DND-41 (cell line): ENCODE measurements at regions not wholly inside any gene's neighbourhood (a gene's known extent, or its start where the extent isn't known, plus 50 kb on each side); places are given as distances from the start of the nearest gene placed in this dataset.

Experiments used
- EZH2 ChIP-seq: IDR thresholded peaks from 3 replicates; pipeline ENCODE4 v1.6.1; 2012; ENCODE audit warnings: borderline replicate concordance, low read depth, mild to moderate bottlenecking, moderate library complexity, low read length, inconsistent platforms; ENCODE audit not compliant: severe bottlenecking
- TF ChIP-seq, protein P1 (sequence below): IDR thresholded peaks from 2 replicates; pipeline ENCODE4 v1.5.1; 2012; ENCODE audit warnings: borderline replicate concordance, low read length, moderate library complexity, mild to moderate bottlenecking; ENCODE audit not compliant: poor library complexity, severe bottlenecking; ENCODE audit errors: extremely low read depth

DNA sequence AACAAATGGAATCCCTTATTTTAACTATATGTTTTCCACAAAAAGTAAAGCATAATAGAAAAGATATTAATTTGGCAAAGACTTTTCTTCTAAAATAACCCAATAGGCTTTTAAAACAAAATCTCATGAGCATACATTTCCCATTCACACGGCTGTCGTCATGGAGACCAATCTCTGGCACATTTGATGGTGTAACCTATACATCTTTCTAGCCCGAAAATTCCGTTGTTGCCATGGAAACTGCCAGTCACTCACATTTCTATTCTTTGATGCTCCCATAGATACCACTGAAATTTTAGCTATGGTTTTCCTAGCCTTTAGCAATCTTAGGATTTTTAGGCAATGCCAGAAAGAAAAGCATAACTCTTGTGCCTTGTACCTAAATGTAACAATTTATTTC lies 262.9 kb upstream of the TRPM3 start:
- TF ChIP-seq, protein P1, sequence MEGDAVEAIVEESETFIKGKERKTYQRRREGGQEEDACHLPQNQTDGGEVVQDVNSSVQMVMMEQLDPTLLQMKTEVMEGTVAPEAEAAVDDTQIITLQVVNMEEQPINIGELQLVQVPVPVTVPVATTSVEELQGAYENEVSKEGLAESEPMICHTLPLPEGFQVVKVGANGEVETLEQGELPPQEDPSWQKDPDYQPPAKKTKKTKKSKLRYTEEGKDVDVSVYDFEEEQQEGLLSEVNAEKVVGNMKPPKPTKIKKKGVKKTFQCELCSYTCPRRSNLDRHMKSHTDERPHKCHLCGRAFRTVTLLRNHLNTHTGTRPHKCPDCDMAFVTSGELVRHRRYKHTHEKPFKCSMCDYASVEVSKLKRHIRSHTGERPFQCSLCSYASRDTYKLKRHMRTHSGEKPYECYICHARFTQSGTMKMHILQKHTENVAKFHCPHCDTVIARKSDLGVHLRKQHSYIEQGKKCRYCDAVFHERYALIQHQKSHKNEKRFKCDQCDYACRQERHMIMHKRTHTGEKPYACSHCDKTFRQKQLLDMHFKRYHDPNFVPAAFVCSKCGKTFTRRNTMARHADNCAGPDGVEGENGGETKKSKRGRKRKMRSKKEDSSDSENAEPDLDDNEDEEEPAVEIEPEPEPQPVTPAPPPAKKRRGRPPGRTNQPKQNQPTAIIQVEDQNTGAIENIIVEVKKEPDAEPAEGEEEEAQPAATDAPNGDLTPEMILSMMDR: no peak
- no peak for TF ChIP-seq EZH2
